Adrenal gland (tissue), 9 donors: ENCODE measurements at regions not wholly inside any gene's neighbourhood (a gene's known extent, or its start where the extent isn't known, plus 50 kb on each side); places are given as distances from the start of the nearest gene placed in this dataset.

ENCODE experiments used
- DNase-seq, 7 donors: peaks; one replicate each; pipeline ENCODE4 v3.0.0-alpha.2; 2019 to 2020
- H3K27ac ChIP-seq, 5 donors: fragments of 200-600 bp; sonication (generic) in 4 of 5; 1 replicate in 3 of 5; 2 replicates in 2 of 5; pipeline versions ENCODE4 v1.5.1 to v1.8.0; 2016 to 2020; ENCODE audit warnings: mild to moderate bottlenecking in 1 of 5
- H3K27me3 ChIP-seq: fragments of 200-600 bp; 2 replicates; pipeline ENCODE4 v1.8.0; 2021
- H3K36me3 ChIP-seq, 2 donors: fragments of 200-600 bp; replicated peaks in 1 of 2; 1 replicate in 1 of 2; 2 replicates in 1 of 2; pipeline versions ENCODE4 v1.5.1 to v1.8.0; 2018 to 2022
- H3K4me1 ChIP-seq, 2 donors: fragments of 200-600 bp; replicated peaks in 1 of 2; 1 replicate in 1 of 2; 2 replicates in 1 of 2; pipeline versions ENCODE4 v1.5.1 to v1.8.0; 2018 to 2021
- H3K4me3 ChIP-seq, 4 donors: fragments of 200-600 bp; sonication (generic) in 3 of 4; one replicate each; pipeline ENCODE4 v1.5.1; 2016 to 2018
- H3K9me3 ChIP-seq, 3 donors: fragments of 200-600 bp; sonication (generic) in 1 of 3; replicated peaks in 1 of 3; 1 replicate in 2 of 3; 2 replicates in 1 of 3; pipeline versions ENCODE4 v1.5.1 to v1.8.0; 2016 to 2021
- CTCF ChIP-seq, 6 experiments: fragments of 450-650 bp in 4 of 6; fragments of 200-600 bp in 2 of 6; sonication (generic) in 1 of 6; IDR thresholded peaks; 1 replicate in 5 of 6; 2 replicates in 1 of 6; pipeline versions ENCODE4 v1.5.1 to v1.8.0; 2016 to 2021; ENCODE audit warnings: antibody characterized with exemption in 6 of 6, mild to moderate bottlenecking in 2 of 6, moderate library complexity in 1 of 6
- POLR2A ChIP-seq, 2 donors: fragments of 450-650 bp; IDR thresholded peaks; one replicate each; pipeline ENCODE4 v1.6.1; 2017; ENCODE audit warnings: antibody characterized with exemption in 2 of 2, mild to moderate bottlenecking in 2 of 2, moderate library complexity in 1 of 2
- WGBS, 4 donors: extraction: QIAGEN DNeasy Blood & Tissue Kit in 2 of 4; methylation state at CpG; one replicate each; pipeline versions ENCODE4 v1.1.5 to v1.1.7; 2013 to 2017; 5-methylcytosine and 5-hydroxymethylcytosine counted together
- intact Hi-C, 2 donors: fragments of 100-400 bp; cut with DNase I; formaldehyde crosslinking; loops; one replicate each; pipeline versions ENCODE4 v1.14.1 to v1.15.0; 2022 to 2023
- donor health status: healthy with polysubstance abuse.
- donor health status: Bipolar disorder and iron deficiency.
- donor health status: DM: yes; HTN: yes; CAD: no.
- donor health status: DM: no; HTN: no; CAD: no.
- donor health status: DM: no; HTN: no; CAD: no.

- Histone ChIP-seq H3K27ac (no peak overlapping the region), H3K27me3 (no peaks in the 10 kb centered on the region), H3K9me3 (peaks cover 0 to 8% (median 0%) of the 10 kb centered on the region in 3 donors), H3K4me3 (no peak overlapping the region), H3K36me3 (no peaks in the 10 kb centered on the region), H3K4me1 (no peaks in the 10 kb centered on the region)
- no peak for DNase-seq
- WGBS, 4 donors, result 61 to 73% (median 69%) methylated on average over 3 to 4 of the region's 4 CpGs
- intact Hi-C loops, result no loop called here
- TF ChIP-seq POLR2A (IDR thresholded peaks at IDR 0.05) (no peak), CTCF (IDR thresholded peaks at IDR 0.05) (no peak)
Measured at GRCh38 chr6:12645941-12646340, 70.6 kb upstream of the PHACTR1 start.

- no peak for DNase-seq
- H3K9me3 ChIP-seq, result peaks cover 0 to 8% (median 0%) of the 10 kb centered on the region in 3 donors
- TF ChIP-seq CTCF (IDR thresholded peaks at IDR 0.05) (no peak), POLR2A (IDR thresholded peaks at IDR 0.05) (no peak)
- H3K4me3 ChIP-seq, result no peak overlapping the region
- H3K27me3 ChIP-seq, result no peaks in the 10 kb centered on the region
- no peaks in the 10 kb centered on the region for H3K36me3 ChIP-seq
- WGBS, 4 donors, result 86 to 92% (median 89%) methylated on average over 4 of the region's 4 CpGs
- H3K27ac ChIP-seq, result no peak overlapping the region
- intact Hi-C loops, result no loop called here
- H3K4me1 ChIP-seq, result no peaks in the 10 kb centered on the region
Measured at GRCh38 chr6:12648171-12648570, 68.4 kb upstream of the PHACTR1 start.

GRCh38 chr6:12649325-12649724 is 67.2 kb upstream of the PHACTR1 start:
- Histone ChIP-seq H3K27ac (no peak overlapping the region), H3K4me1 (no peaks in the 10 kb centered on the region), H3K36me3 (no peaks in the 10 kb centered on the region), H3K4me3 (no peak overlapping the region), H3K27me3 (no peaks in the 10 kb centered on the region), H3K9me3 (peaks cover 0 to 8% (median 0%) of the 10 kb centered on the region in 3 donors)
- WGBS, 4 donors, result 74 to 92% (median 83%) methylated on average over 1 of the region's 1 CpG
- TF ChIP-seq CTCF (IDR thresholded peaks at IDR 0.05) (no peak), POLR2A (IDR thresholded peaks at IDR 0.05) (no peak)
- intact Hi-C loops, result no loop called here
- no peak for DNase-seq

GRCh38 chr6:12653486-12653885 is 63.1 kb upstream of the PHACTR1 start:
- intact Hi-C loops, result no loop called here
- H3K27ac ChIP-seq, result no peak overlapping the region
- H3K36me3 ChIP-seq, result no peaks in the 10 kb centered on the region
- no peaks in the 10 kb centered on the region for H3K27me3 ChIP-seq
- 61 to 71% (median 65%) methylated on average over 5 of the region's 5 CpGs for WGBS, 4 donors
- H3K4me1 ChIP-seq, result no peaks in the 10 kb centered on the region
- TF ChIP-seq POLR2A (IDR thresholded peaks at IDR 0.05) (no peak), CTCF (IDR thresholded peaks at IDR 0.05) (no peak)
- H3K4me3 ChIP-seq, result no peak overlapping the region
- no peak for DNase-seq
- H3K9me3 ChIP-seq, result peaks cover 0 to 8% (median 0%) of the 10 kb centered on the region in 3 donors
